Eye (tissue), 1 donor: ENCODE measurements at regions not wholly inside any gene's neighbourhood (a gene's known extent, or its start where the extent isn't known, plus 50 kb on each side); places are given as distances from the start of the nearest gene placed in this dataset.
A peak's percentile ranks its signal among the peaks of the same experiment; 100 is the strongest.
"Not testable (repeated sequence)": the region's sequence is repeated elsewhere in the genome, so short reads cannot be mapped to it uniquely, and the experiment has no call there.

Experiments used
- DNase-seq: peaks from one replicate; pipeline ENCODE4 v3.0.0-alpha.2; 2015

DNA sequence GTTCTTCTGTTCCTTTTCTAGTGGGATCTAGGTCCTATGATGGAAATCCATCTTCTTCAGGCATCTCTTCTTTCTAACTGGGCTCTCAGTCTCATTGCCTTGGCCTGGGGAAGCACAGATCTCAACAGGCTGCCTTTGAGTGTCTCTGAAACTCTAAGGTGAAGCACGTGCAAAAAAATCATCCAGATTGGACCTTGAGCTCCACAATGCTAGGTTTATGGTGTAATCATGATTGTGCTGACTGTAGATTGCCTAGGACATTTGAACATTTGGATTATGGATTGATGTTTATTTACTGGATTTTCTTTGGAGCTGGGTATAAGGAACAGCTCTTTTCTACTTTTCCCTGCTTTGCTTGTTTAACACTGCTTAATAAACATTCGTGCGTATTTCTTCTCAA, 191.5 kb upstream of the NR3C2 start:
- no peak for DNase-seq

DNA sequence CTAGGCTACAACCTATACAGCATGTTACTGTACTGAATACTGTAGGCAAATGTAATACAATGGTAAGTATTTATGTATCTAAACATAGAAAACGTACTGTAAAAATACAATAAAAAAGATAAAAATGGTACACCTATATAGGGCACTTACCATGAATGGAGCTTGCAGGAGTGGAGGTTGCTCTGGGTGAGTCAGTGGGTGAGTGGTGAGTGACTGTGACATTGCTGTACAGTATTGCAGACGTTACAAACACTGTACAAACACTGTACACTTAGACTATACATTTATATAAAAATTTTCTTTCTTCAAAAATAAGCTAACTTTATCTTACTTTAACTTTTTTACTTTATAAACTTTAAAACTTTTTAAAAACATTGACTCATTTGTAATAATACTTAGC, 190.3 kb upstream of the NR3C2 start:
- no peak for DNase-seq

DNA sequence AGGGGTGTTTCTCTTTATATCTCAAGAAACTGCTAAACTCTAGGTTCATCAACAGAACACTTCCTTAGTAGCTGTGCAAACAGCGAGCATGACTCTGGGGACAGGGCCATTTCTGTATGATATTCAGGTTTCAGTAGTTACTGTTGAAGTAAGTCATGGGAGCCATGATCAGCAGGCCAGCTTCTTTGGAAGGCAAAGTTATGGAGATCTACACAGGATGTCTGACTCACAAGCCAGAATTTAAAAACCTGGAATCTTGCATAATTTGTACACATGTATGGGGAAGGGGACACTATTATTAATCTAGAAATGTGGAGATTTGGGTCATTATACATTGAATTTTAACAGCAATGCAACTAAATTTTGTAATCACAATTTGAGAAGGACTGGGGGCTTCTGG, 187.8 kb upstream of the NR3C2 start:
- DNase-seq: no peak

DNA sequence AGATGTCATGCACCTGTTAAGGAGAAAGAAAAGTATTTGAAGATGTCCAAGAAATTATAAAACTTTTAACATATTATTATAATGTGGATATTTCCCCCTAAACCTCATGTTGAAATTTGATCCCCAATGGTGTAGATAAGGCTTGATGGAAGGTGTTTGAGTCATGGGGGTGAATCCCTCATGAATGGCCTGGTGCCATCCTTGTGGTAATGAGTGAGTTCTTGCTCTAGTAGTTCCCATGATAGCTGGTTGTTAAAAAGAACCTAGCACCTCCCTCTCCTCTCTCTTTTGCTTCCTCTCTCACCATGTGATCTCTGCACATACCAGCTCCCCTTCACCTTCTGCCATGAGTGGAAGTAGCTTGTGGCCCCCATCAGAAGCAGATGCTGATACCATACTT, 176.6 kb upstream of the NR3C2 start:
- no peak for DNase-seq

DNA sequence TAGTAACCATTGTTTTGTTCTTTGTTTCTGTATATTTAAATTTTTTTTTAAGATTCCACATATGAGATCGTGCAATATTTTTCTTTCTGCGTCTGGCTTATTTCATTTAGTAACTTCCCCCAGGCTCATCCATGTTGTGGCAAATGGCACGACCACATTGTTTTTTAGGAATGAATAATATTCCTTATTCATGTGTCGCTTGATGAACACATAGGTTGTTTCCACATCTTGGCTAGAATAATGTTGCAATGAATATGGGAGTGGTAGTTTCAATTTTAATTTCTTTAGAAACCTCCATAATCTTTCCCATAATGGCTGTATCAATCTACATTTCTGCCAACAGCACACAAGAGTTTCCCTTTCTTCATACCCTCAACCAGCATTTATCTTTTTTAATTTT, 166.8 kb upstream of the NR3C2 start:
- DNase-seq: no peak

DNA sequence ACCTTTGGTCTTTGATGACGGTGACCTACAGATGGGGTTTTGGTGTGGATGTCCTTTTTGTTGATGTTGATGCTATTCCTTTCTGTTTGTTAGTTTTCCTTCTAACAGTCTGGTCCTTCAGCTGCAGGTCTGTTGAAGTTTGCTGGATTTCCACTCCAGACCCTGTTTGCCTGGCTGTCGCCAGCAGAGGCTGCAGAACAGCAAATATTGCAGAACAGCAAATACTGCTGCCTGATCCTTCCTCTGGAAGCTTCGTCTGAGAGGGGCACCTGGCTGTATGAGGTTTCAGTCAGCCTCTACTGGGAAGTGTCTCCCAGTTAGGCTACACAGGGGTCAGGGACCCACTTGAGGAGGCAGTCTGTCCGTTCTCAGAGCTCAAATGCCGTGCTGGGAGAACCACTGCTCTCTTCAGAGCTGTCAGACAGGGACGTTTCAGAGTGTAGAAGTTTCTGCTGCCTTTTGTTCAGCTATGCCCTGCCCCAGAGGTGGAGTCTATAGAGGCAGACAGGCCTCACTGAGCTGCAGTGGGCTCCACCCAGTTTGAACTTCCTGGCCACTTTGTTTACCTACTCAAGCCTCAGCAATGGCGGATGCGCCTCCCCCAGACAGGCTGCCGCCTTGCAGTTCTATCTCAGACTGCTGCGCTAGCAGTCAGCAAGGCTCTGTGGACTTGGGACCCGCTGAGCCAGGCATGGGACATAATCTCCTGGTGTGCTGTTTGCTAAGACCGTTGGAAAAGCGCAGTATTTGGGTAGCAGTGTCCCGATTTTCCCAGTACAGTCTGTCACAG, 156.4 kb upstream of the NR3C2 start:
- DNase-seq: not testable (repeated sequence)

DNA sequence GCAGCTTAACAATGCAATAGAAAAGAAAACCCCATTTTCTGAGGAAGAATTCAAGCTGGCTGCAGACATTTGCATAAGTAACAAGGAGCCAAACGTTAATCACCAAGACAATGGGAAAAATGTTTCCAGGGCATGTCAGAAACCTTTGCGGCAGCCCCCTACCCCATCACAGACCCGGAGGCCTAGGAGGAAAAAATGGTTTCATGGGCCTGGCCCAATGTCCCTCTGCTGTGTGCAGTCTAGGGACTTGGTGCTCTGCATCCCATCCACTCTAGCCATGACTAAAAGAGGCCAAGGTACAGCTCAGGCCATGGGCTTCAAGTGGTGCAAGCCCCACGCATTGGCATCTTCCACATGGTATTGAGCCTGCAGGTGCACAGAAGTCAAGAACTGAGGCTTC, 147.0 kb upstream of the NR3C2 start:
- no peak for DNase-seq

DNA sequence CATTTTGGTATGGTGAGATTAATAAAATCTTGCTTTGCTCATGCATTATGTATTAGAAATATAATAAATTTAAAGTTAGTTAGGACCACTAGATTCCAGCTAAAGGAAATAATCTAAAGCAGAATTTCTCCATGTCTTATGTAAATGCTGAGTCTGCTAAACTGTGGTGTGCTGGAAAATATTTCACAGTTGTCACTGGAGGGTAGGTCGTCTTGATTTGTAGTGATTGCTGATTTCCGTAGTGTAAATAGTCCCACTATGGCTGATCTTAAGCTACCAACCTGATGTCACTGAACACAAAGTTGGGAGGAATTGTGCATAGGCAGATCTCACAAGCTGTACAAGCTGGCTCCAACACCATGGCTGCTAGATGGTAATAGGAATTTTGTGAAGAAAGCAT, 133.4 kb upstream of the NR3C2 start:
- no peak for DNase-seq

DNA sequence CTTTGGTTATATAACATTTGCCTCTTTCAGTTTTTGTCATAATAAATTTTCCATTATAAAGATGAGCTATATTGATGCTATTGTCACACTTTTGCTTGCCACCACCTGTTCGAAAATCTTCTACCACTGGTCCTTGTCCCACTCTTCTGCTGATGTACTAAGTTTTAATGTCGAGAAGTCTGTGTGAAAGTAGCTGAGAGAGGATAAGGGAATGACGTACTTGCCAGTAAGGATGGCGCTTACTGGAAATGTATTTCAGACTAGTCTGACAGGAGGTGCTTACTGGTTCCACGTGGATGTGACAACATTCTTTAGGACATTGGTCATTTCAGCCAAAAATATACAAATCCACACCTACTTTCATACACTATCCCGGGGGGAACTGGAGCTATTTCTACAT, 132.7 kb upstream of the NR3C2 start:
- DNase-seq: no peak

DNA sequence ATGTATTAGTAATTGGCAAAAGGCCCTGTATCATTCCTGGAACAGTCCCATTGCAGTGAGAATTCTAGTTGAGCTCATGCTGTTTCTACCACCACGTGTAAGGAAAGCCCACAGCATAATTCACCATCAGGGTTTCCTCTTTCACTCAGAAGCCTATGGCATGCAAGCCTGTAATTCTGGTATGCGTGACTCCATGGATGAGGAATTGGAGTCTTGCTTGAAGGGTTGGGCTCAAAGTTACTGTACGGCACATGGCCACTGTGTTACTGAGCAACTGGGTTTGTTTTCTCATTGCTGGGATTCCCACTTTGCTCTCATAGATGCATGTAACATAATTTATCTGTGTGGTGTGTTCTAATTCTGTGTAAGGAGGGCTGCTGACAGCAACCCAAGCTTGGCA, 132.3 kb upstream of the NR3C2 start:
- peak; percentile 30 for DNase-seq

DNA sequence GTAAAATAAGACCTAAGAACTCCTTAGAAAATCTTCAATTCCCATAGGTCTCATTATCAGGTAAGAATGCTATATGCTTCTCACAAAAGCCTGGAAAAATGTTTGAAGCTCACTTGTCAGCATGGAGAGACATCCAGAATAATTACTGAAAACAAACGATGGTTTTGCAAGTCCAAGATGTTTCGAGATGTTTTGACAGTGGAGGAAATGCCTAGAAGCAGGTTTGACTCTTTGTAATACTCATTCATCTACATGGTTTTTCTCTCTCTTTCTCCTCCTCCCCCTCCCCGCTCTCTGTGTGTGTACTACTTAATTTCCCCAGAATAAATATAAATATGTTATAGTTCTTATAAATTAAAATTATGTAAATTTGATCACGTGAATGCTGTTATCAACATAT, 131.9 kb upstream of the NR3C2 start:
- DNase-seq: no peak

DNA sequence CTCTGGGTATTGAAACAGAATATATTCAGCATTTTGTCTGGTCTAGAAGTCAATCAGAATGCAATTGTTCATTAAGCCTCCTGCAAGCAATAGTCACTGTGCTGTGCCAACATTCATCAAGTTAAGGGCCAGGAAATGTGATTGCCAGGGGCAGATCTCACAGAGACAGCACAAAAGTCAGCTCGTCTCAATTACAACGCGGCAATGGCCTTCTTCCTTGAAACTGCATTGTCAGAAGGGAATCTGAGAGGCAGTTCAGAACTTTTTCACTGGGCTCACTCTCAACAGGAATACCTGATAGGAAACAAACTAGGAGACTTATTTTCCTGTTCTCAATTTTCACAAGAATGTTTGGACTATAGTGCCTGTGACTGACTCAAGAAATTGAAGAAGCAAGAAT, 131.1 kb upstream of the NR3C2 start:
- DNase-seq: no peak

DNA sequence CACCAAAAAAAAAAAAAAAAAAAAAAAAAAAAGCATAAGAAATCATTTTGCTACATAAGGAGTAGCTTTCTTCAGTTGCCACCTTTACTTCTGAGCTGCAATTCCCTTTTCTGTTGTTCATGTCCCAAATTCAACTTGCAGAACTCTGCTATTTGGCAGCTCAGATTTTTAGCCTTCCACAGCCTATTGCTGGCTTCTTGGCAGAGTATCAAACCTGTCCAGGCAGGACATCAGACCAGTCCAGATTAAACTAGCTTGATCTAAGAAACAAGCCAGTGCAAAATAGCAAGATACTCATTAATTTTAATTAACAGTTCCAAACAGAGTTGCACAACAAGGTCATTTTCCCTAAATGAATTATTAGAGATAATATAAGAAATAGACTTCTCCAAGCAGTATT, 123.6 kb upstream of the NR3C2 start:
- no peak for DNase-seq

DNA sequence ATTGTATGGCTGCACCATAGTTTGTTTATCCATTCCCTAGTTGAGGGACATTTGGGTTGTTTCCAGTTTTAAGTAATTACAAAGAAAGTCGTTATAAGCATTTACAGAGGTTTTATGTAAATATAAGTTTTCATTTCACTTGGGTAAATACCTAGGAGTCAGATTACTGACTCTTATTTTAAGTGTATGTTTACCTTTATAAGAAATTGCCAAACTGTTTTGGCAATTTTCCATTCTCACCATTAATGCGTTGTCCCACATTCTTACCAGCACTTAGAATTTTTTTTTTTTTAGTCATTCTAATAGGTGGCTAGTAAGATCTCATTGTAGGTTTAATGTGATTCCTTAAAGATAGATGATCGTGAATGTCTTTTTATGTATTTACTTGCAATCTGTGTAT, 121.5 kb upstream of the NR3C2 start:
- DNase-seq: no peak

DNA sequence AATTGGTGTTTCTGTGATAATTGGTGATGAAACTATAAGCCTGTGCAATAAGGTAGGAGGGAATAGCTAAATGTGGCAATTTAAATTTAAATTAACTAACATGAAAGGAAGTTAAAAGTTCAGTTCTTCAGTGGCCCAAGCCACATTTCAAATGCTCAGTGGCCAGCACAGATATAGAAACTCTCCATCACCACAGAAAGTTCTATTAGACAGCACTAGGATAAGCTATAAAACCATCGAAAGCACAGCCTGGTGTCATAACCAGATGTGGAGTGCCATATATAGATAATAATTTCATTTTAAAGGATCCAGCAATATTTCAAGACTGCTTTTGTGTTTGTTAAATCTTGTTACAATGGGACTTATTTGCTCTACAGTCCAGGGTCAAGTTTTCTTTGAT, 119.3 kb upstream of the NR3C2 start:
- DNase-seq: no peak

DNA sequence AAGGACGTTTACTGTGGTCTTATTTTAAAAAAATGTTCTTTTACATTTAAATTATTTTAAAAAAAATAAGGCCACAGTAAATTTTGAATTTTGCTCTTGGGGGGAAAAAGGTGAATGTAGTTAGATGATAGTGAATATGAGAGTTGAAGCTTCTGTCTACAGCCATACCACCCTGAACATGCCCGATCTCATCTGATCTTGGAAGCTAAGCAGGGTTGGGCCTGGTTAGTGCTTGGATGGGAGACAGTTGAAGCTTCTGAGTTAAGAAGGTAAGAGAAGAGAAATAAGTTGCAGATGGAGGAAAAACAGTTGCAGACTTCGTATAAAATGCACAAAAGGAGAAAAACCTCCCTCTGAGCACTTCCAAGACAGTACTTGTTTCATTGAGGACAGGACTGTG, 115.6 kb upstream of the NR3C2 start:
- DNase-seq: no peak

DNA sequence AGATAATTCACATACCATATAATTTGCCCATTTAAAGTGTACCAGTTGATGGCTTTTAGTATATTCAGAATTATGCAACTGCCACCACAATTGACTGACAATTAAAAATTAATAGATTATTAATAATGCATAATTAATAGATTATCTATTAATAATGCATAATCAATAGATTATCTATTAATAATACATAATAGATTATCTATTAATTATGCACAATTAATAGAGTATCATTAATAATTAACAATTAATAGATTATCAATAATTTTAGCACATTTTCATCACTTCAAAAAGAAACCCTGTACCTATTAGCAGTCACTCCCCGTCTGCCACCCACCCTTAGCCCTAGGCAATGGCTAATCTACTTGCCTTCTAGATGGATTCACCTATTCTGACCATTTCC, 108.6 kb upstream of the NR3C2 start:
- no peak for DNase-seq

DNA sequence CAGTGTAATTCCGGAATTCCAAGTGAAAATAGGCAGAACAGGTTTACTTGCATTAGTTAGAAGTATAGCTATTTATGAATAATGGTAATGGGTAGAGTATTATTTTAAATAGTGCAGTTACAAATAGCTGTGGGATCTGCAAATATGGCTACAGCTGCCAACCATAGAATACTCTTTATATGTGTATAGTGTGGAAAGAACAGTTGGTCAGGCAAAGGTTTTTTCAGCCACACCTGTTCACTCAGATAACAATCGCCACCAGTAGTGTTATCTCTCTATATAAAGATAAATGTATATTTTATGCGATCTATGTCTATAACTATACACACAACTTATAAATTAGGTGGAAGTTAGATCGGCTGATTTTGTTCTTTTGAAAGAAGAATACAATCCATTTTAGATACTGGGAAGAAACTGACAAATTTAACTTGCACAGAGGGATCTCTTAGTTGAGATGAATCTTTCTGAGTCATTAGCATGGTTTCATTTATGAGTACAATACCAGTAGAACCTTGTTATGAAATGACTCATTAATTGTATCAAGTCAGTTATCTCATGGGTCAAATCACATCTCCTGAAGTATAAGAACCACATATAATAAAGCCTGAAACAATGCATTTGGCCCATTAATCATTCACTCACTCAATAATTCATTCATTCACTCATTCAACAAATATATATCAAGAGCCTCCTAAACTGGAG, 100.9 kb upstream of the NR3C2 start:
- no peak for DNase-seq

DNA sequence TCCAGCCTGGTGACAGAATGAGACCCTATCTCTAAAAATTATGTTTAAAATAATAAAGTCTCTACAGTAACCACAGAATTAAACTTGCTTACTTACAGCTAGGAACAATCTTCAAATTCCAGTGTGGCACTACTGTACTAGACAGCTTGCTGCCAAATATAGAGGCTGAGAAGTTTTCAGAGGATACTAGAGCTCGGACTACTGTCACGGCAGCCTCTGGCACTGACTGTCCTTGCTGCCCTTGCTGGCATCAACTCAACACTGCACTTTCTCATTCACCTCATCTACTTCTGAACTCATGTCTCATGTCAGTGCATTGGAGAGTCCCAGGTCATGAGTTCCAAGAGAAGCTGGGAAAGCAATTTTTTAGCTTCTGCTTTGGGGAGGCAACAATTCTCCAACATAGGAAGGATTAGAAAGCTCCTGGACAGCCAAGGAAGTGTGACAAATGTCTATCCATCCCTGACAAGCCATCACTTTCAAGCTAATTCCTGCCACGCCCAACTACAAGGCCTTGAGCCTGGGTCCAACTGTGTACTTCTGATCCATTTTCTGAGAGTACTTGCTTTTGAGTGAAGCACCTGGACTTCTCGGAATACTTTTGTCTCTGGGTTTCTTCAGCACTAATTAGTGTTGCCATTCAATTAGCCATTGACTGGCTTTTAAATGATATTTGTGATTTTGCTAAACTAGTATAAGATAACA, 98.6 kb upstream of the NR3C2 start:
- no peak for DNase-seq

DNA sequence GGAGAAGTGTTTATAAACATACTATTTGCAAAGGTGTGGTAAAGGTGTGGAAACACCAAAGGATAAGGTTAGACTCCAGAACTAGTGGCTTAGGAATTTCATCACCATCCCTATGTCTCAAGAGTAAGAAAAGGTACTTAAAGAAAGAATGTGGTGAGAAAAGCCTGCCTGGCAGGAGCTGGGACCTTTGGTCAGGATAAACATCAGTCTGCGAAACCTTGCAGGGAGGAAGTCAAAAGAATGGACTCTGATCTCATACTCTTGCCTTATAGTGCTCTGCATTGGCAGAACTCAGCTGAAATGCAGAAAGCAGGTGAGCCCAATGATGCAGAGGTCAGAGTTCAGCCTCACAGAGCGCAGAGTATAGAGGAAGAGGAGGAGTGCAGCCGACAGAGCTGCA, 97.2 kb upstream of the NR3C2 start:
- no peak for DNase-seq

DNA sequence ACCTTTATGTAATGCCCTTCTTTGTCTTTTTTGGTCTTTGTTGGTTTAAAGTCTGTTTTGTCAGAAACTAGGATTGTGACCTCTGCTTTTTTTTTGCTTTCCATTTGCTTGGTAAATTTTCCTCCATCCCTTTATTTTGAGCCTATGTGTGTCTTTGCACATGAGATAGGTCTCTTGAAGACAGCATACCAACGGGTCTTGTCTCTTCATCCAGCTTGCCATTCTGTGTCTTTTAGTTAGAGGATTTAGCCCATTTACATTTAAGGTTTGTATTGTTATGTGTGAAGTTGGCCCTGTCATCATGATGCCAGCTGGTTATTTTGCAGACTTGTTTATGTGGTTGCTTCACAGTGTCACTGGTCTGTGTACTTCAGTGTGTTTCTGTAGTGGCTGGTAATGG, 91.6 kb upstream of the NR3C2 start:
- not testable (repeated sequence) for DNase-seq

DNA sequence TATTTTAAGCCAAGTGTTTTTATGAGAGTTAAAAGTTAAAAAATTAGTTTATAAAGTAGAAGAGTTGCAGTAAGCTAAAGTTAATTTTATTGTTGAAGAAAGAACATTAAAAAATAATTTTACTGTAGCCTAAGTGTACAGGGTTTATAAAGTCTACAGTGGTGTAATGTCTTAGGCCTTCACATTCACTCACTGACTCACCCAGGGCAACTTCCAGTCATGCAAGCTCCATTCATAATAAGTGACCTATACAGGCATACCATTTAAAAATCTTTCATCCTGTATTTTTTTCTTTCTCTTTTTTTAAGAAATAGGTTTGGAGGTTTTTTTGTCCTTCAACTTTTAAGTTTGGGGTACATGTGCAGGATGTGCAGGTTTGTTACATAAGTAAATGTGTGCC, 87.9 kb upstream of the NR3C2 start:
- no peak for DNase-seq

DNA sequence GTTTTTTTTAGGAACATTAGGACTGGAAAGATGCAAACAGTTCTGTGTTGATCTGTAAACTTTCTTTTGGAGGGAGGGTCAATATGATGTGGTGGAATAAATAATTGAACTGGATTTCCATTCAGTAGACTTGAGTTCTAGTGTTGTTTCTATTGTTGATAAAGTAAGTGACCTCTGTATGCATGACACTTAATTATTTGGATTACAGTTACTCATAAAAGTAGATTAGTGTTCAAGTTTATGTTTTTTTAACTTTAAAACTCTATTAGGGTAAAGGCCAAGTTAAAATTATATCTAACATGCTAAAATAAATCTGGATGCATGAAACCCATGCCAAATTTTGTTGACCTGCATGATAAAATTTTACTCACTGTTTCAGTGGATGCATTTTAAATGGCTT, 85.4 kb upstream of the NR3C2 start:
- DNase-seq: no peak

DNA sequence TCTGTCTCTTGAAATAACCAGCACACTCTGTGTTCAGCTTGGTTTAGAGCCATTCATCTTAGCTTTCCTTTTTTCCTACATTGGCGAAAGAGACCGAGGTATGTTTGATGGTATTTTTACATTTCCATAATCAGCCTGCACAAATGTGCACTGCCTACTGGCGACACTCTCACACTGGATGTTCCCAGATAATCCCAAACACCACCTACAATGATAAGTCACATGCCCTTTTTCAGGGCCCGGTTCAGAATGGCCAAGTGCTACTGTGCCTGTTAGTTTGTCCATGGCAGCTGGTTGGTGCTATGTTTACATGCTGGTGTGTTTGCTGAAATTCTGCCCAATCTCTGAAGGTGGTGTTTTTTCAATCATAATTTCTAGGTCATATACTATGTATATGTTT, 80.8 kb upstream of the NR3C2 start:
- DNase-seq: no peak
